Vagina (tissue), 2 donors: ENCODE measurements at regions not wholly inside any gene's neighbourhood (a gene's known extent, or its start where the extent isn't known, plus 50 kb on each side); places are given as distances from the start of the nearest gene placed in this dataset.

Experiments
- POLR2A ChIP-seq, 2 donors: fragments of 450-650 bp; IDR thresholded peaks; one replicate each; pipeline ENCODE4 v1.6.1; 2017; ENCODE audit warnings: antibody characterized with exemption in 2 of 2, mild to moderate bottlenecking in 2 of 2, moderate library complexity in 2 of 2
- POLR2AphosphoS5 ChIP-seq, 2 donors: sonication (generic); formaldehyde crosslinking; IDR thresholded peaks; one replicate each; pipeline ENCODE4 v1.9.0; 2017; ENCODE audit warnings: antibody characterized with exemption in 2 of 2, mild to moderate bottlenecking in 2 of 2, low read depth in 1 of 2; ENCODE audit not compliant: insufficient read depth in 1 of 2
- TF ChIP-seq, protein P1 (sequence below), 3 experiments: fragments of 450-650 bp in 2 of 3; fragments of 200-600 bp in 1 of 3; sonication (generic) in 1 of 3; IDR thresholded peaks; one replicate each; pipeline ENCODE4 v1.5.1; 2017 to 2019; ENCODE audit warnings: antibody characterized with exemption in 3 of 3, mild to moderate bottlenecking in 2 of 3, moderate library complexity in 2 of 3

DNA sequence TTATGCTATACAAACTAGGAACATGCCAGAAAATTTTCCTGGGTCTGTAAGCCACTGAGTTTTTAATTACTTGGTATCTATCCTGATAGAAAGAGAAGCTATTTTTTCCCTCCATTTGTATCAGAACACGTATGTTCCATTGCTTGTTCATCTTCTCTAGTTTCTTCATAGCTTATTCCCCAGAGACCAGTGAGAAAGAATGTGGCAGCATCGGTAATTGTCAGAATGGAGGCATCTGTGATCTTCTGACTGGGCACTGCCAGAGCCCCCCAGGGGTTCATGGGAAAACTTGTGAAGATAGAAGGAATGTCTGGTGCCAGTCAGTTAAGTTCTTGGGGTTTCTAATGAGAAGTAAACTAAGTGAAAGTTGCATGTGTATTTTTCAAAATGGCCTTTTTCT lies 720.2 kb upstream of the GOLIM4 start:
- TF ChIP-seq, protein P1, sequence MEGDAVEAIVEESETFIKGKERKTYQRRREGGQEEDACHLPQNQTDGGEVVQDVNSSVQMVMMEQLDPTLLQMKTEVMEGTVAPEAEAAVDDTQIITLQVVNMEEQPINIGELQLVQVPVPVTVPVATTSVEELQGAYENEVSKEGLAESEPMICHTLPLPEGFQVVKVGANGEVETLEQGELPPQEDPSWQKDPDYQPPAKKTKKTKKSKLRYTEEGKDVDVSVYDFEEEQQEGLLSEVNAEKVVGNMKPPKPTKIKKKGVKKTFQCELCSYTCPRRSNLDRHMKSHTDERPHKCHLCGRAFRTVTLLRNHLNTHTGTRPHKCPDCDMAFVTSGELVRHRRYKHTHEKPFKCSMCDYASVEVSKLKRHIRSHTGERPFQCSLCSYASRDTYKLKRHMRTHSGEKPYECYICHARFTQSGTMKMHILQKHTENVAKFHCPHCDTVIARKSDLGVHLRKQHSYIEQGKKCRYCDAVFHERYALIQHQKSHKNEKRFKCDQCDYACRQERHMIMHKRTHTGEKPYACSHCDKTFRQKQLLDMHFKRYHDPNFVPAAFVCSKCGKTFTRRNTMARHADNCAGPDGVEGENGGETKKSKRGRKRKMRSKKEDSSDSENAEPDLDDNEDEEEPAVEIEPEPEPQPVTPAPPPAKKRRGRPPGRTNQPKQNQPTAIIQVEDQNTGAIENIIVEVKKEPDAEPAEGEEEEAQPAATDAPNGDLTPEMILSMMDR (IDR thresholded peaks at IDR 0.05): no peak
- TF ChIP-seq POLR2A (IDR thresholded peaks at IDR 0.05) (no peak), POLR2AphosphoS5 (IDR thresholded peaks at IDR 0.05; ENCODE audit: insufficient read depth in 1 of 2, low read depth in 1 of 2) (no peak)
